Stimulated activated naive CD4-positive, alpha-beta T cell (primary cell): ENCODE measurements at regions not wholly inside any gene's neighbourhood (a gene's known extent, or its start where the extent isn't known, plus 50 kb on each side); places are given as distances from the start of the nearest gene placed in this dataset.
"Not testable (repeated sequence)": the region's sequence is repeated elsewhere in the genome, so short reads cannot be mapped to it uniquely, and the experiment has no call there.

Experiments used
- DNase-seq, 6 experiments: peaks; one replicate each; lab custom pipeline; 2025; lab: John Stamatoyannopoulos, UW

DNA sequence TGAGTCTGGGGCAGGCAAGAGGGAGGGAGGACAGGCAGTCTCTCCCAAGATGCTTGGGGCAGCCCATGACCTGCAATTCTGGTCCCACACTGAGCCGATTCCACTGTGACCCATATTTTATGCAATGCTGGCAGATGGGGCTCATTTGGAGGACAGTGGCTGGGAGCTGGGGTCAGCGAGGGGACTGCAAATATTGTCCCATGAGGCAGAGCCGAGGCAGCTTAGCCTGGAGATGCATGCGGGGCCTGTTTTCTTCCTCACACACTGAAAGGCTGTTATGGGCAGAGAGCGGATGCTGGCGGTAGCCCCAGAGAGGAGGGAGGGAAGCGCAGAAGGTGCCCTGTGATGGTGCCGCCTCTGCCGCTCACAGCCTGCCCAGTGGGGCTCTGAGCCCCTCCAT is 128.5 kb upstream of the POU3F1 start:
- DNase-seq, result no peak

DNA sequence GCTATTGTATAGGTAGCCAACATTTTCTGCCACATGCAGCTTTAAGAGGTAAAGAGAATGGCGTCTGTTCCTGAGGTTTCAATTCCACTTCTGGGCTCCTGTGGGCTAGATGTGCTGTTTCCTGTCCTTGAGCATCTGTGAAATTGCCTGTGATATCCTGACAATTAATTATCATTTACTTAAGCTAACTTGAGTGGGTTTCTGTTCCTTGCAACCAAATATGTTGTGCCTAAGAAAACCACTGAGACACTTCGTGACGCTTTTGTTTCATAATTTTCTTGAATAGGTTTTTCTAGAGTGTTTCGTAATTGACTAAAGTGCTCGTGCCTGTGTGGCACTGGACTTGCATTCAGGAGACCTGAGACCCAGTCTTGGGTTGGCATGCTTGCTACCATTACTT is 127.3 kb upstream of the POU3F1 start:
- DNase-seq, result no peak

- DNase-seq, result no peak
Observed at GRCh38 chr1:38173157-38173831, 126.7 kb upstream of the POU3F1 start.

DNA sequence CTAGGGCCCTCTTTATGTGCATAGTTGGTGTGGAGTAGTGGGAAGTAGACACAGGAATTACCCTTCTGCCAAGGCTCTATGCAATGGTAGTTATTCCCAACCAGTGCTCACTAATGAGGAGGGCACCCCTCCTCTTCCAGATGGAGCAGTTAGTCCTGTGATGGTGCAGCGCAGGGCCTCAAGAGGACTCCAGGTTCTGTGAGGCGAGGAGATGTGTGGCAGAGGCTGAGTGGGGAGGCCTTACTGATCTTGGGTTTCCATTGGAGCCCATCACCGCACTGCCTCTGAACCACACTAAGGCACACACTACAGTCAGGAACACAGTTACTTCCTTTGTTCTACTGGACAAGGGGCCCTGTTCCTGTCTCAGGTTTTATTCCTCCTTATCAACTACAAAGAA is 122.5 kb upstream of the POU3F1 start:
- no peak for DNase-seq

- DNase-seq, result no peak
Observed at GRCh38 chr1:38168365-38168764, 121.8 kb upstream of the POU3F1 start.

DNA sequence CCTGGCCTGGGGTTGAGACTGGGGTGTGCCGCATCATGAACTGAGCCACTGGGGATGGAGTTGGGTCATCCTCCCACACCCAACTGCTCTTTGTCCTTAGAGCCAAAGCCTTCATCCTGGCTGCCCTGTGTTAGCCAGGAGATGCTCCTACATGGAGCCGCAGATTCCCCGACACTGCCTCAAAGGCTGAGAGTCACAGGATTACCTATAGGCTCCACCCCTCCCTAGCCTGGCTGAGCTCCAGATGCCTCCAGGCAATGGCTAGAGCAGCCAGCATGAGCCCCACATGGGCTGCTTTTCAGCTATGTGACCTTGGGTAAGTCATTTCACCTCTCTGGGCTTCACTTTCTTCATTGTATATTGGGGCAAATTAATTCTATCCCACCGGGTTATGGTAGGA is 119.9 kb upstream of the POU3F1 start:
- DNase-seq, result no peak

- DNase-seq, result no peak
Observed at GRCh38 chr1:38153778-38154470, 107.3 kb upstream of the POU3F1 start.

DNA sequence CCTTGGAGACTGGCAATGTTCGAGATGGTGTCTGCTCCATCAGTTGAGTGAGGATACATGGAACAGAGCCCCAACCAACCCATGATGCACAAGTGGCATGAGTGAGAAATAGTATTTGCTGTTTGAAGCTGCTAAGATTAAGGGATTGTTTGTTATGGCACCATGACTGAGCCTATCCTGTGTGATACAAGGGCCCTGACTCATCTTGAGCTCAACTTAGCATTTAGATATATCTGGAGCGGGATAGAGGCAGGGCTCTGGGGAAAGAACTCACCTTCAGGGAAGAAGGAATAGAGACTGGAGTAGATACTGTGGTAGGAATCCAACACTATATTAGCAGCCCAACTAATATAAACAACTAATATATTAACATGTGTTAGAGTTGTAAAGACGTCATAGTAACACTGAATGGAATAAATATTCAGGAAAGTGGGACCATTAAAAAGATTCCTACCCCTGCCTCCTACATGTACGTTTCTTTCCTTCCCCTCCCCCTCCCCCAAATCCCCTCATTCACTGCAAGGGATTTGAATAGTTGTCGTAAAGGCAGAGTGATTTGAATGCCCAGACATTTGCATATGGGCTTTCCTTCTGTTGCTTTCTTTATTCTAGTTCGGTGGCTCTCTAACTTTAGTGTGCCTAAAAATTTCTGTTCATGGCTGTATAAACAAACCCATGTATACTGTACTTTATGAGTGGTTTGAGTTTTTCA is 106.6 kb upstream of the POU3F1 start:
- DNase-seq, result no peak

- DNase-seq, result no peak
Observed at GRCh38 chr1:38152351-38153065, 105.9 kb upstream of the POU3F1 start.

- no peak for DNase-seq
Observed at GRCh38 chr1:38151399-38151798, 104.8 kb upstream of the POU3F1 start.

DNA sequence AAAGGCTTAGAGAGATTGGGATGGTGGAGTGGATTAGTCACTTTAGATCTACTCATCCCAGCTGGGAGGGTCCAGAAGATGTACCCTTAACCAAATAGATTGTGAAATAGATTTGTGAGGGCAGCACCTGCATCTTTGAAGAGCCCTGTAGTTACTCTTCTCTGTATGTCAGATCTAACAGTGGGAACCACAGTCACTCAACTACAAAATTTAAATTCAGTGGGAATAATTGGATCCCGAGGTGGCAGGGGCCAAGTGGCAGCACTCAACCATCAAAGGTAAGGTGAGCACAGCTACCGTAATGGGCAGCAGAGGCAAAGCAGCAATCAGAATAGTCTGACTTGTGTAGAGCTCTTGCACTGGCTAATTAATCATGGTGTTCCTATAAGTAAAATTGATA is 99.5 kb upstream of the POU3F1 start:
- not testable (repeated sequence) for DNase-seq

- DNase-seq, result no peak
Observed at GRCh38 chr1:38142606-38143005, 96.0 kb upstream of the POU3F1 start.

DNA sequence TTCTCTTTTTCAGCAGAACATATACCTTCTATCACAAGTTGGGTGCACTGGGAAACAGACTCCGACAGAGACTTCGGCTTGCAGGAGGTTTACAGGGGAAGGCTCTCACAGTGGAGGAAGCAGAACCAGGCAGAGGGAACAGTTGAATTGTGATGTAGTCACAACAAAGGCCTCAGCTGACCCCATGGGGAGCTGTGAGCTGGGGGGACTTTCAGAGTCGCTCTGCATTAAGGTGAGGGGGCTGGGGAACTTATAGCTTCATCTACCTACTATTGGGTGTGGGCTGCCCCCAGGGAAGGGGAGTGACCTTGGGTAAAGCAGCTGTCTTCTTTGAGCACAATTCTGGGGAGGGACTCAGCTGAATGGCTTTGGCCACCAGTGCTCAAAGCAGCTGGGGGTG is 94.9 kb upstream of the POU3F1 start:
- DNase-seq, result no peak

- DNase-seq, result no peak
Observed at GRCh38 chr1:38139738-38140487, 93.3 kb upstream of the POU3F1 start.

GRCh38 chr1:38138498-38139233 is 92.1 kb upstream of the POU3F1 start:
- DNase-seq, result no peak

GRCh38 chr1:38137164-38137563 is 90.6 kb upstream of the POU3F1 start:
- no peak for DNase-seq

- DNase-seq, result no peak
Observed at GRCh38 chr1:38135625-38136414, 89.2 kb upstream of the POU3F1 start.

GRCh38 chr1:38134294-38134755 is 87.7 kb upstream of the POU3F1 start:
- no peak for DNase-seq

- DNase-seq, result no peak
Observed at GRCh38 chr1:38133756-38134155, 87.2 kb upstream of the POU3F1 start.

DNA sequence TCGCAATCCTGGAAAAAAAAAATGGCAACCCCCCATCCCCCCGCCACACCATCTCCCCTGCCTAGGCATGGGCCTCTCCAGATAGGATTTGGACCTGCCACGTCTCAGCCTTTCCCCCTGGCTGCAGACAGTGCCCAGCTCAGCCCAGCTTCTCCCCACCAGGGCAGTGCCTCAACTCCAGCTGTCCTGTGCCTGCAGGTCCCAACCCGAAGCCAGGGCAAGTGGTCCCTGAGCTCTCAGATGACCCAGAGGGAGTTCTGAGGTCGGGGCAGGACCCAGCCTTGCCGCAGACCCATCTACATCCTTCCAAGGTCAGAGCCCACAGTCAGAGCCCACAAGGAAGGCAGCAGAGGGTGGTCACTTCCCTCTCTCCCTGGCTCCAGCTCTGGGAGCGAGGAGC is 86.7 kb upstream of the POU3F1 start:
- DNase-seq, result no peak
